ENCODE measurements at regions not wholly inside any gene's neighbourhood (a gene's known extent, or its start where the extent isn't known, plus 50 kb on each side); places are given as distances from the start of the nearest gene placed in this dataset.

- TF ChIP-seq POLR2AphosphoS5 (IDR thresholded peaks at IDR 0.05) = peak; percentile 98
- no peak for TF ChIP-seq CTCF (IDR thresholded peaks at IDR 0.05; ENCODE audit: poor library complexity, severe bottlenecking)
- TF ChIP-seq EP300 (conservative IDR thresholded peaks at IDR 0.05; ENCODE audit: poor library complexity, severe bottlenecking) = peak; percentile 99
- TF ChIP-seq RAD21 (conservative IDR thresholded peaks at IDR 0.05) = peak; percentile 38
- TF ChIP-seq MXI1 (conservative IDR thresholded peaks at IDR 0.05; ENCODE audit: poor library complexity, severe bottlenecking) = no peak
- no peak for TF ChIP-seq EZH2 (IDR thresholded peaks at IDR 0.05; ENCODE audit: borderline replicate concordance, insufficient read depth, low read length, poor library complexity, severe bottlenecking)
- peak; percentile 34 for TF ChIP-seq SMC3 (conservative IDR thresholded peaks at IDR 0.05; ENCODE audit: poor library complexity)
- peak; percentile 52 for TF ChIP-seq REST (IDR thresholded peaks at IDR 0.05; ENCODE audit: borderline replicate concordance)
- TF ChIP-seq TAF1 (IDR thresholded peaks at IDR 0.05; ENCODE audit: low read depth) = no peak
- no peaks in the 10 kb centered on the region for H3K79me2 ChIP-seq (replicated peaks; ENCODE audit: insufficient read depth, low read length)
- no peaks in the 10 kb centered on the region for H4K20me1 ChIP-seq (ENCODE audit: insufficient read depth)
- H3K27me3 ChIP-seq (ENCODE audit: insufficient read depth, low read depth, low read length) = no peaks in the 10 kb centered on the region
- H3K9ac ChIP-seq (ENCODE audit: low read length) = no peak overlapping the region
- H3K4me3 ChIP-seq (ENCODE audit: low read length) = no peak overlapping the region
- no peaks in the 10 kb centered on the region for H3F3A ChIP-seq (ENCODE audit: insufficient read depth, low read length, poor library complexity, severe bottlenecking)
- H3K4me2 ChIP-seq (ENCODE audit: low read length) = no peak overlapping the region
- no peak overlapping the region for H3K27ac ChIP-seq (ENCODE audit: low read length)
- H3K9me2 ChIP-seq (ENCODE audit: insufficient read depth, low read length) = no peaks in the 10 kb centered on the region
- no peak overlapping the region for H2AFZ ChIP-seq (ENCODE audit: low read depth, low read length)
- no peaks in the 10 kb centered on the region for H3K9me3 ChIP-seq (ENCODE audit: low read length)
- no peaks in the 10 kb centered on the region for H3K36me3 ChIP-seq (ENCODE audit: insufficient read depth, low read length)
These were observed 414.4 kb upstream of the CDH7 start for GRCh38 chr18:65336411-65336810.

- no peak overlapping the region for H2AFZ ChIP-seq (ENCODE audit: low read depth, low read length)
- H3F3A ChIP-seq (ENCODE audit: insufficient read depth, low read length, poor library complexity, severe bottlenecking) = no peaks in the 10 kb centered on the region
- H3K4me3 ChIP-seq (ENCODE audit: low read length) = no peak overlapping the region
These were observed 421.8 kb upstream of the CDH7 start for GRCh38 chr18:65329010-65329409.

More at GRCh38 chr18:65329010-65329409, 421.8 kb upstream of the CDH7 start:
- TF ChIP-seq REST (IDR thresholded peaks at IDR 0.05; ENCODE audit: borderline replicate concordance) (no peak), EP300 (conservative IDR thresholded peaks at IDR 0.05; ENCODE audit: poor library complexity, severe bottlenecking) (peak; percentile 80), SMC3 (conservative IDR thresholded peaks at IDR 0.05; ENCODE audit: poor library complexity) (no peak), POLR2AphosphoS5 (IDR thresholded peaks at IDR 0.05) (peak; percentile 46)
- Histone ChIP-seq H3K27ac (ENCODE audit: low read length) (no peak overlapping the region), H3K27me3 (ENCODE audit: insufficient read depth, low read depth, low read length) (no peaks in the 10 kb centered on the region), H3K9me3 (ENCODE audit: low read length) (no peaks in the 10 kb centered on the region), H4K20me1 (ENCODE audit: insufficient read depth) (no peaks in the 10 kb centered on the region), H3K9ac (ENCODE audit: low read length) (no peak overlapping the region), H3K4me2 (ENCODE audit: low read length) (no peak overlapping the region), H3K9me2 (ENCODE audit: insufficient read depth, low read length) (no peaks in the 10 kb centered on the region), H3K36me3 (ENCODE audit: insufficient read depth, low read length) (no peaks in the 10 kb centered on the region), H3K79me2 (replicated peaks; ENCODE audit: insufficient read depth, low read length) (no peaks in the 10 kb centered on the region)

All from neural cell (in vitro differentiated cells).